Endothelial cell of umbilical vein (primary cell): ENCODE measurements at regions not wholly inside any gene's neighbourhood (a gene's known extent, or its start where the extent isn't known, plus 50 kb on each side); places are given as distances from the start of the nearest gene placed in this dataset.

Experiments used
- CTCF ChIP-seq, 2 donors: IDR thresholded peaks; 1 replicate in 1 of 2; 2 replicates in 1 of 2; pipeline ENCODE4 v1.5.1; 2011; ENCODE audit warnings: low read length in 2 of 2, mild to moderate bottlenecking in 2 of 2, moderate library complexity in 2 of 2, control low read depth in 1 of 2, inconsistent platforms in 1 of 2, low read depth in 1 of 2; ENCODE audit not compliant: insufficient read depth in 1 of 2; ENCODE audit errors: extremely low read depth in 1 of 2
- EZH2 ChIP-seq: IDR thresholded peaks from 2 replicates; pipeline ENCODE4 v1.6.1; 2012; ENCODE audit warnings: borderline replicate concordance, low read depth, mild to moderate bottlenecking, moderate library complexity, low read length, inconsistent platforms; ENCODE audit not compliant: severe bottlenecking
- GATA2 ChIP-seq: IDR thresholded peaks from 2 replicates; pipeline ENCODE4 v1.7.0; 2011; ENCODE audit warnings: low read depth, mild to moderate bottlenecking, moderate library complexity, mixed read lengths, low read length; ENCODE audit not compliant: insufficient read length, insufficient read depth
- MYC ChIP-seq: IDR thresholded peaks from one replicate; pipeline ENCODE4 v1.6.1; 2011; ENCODE audit warnings: mild to moderate bottlenecking, low read depth, low read length
- POLR2A ChIP-seq: IDR thresholded peaks from 2 replicates; pipeline ENCODE4 v1.6.1; 2012; ENCODE audit warnings: low read depth, mild to moderate bottlenecking, control low read depth, low read length
- POLR2AphosphoS5 ChIP-seq: IDR thresholded peaks from 2 replicates; pipeline ENCODE4 v1.6.1; 2012; ENCODE audit warnings: low read depth, mild to moderate bottlenecking, control low read depth, low read length, moderate library complexity; ENCODE audit not compliant: insufficient read depth
- TF ChIP-seq, protein P1 (sequence below): IDR thresholded peaks from 2 replicates; pipeline ENCODE4 v1.6.1; 2011; ENCODE audit not compliant: insufficient read depth, insufficient read length

DNA sequence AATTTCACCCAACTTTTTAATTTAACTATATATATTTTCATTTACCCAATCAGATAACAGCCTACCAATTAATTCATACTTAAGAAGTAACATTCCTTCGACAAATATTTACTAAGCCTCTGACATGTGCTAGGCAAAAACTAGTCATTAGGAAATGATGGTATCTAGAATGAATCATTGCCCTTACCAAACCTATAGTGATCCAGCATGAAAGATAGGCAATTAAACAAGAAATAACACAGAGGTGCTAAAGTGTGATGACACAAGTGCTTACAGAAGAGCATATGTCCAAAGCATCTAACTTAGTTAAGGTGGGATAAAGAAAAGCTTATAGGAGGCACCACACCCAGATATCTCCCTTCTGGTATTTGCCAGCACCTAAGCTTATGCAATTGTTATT, 166.5 kb upstream of the RASSF8 start:
- TF ChIP-seq CTCF (IDR thresholded peaks at IDR 0.05; ENCODE audit: extremely low read depth in 1 of 2, insufficient read depth in 1 of 2, low read depth in 1 of 2, low read length in 2 of 2) (no peak), POLR2A (no peak), GATA2 (peak; percentile 80), EZH2 (no peak), POLR2AphosphoS5 (no peak), MYC (no peak)
- TF ChIP-seq, protein P1, sequence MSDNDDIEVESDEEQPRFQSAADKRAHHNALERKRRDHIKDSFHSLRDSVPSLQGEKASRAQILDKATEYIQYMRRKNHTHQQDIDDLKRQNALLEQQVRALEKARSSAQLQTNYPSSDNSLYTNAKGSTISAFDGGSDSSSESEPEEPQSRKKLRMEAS, result no peak
